HL-60 (cell line): ENCODE measurements at regions not wholly inside any gene's neighbourhood (a gene's known extent, or its start where the extent isn't known, plus 50 kb on each side); places are given as distances from the start of the nearest gene placed in this dataset.

Source experiments
- GABPA ChIP-seq: IDR thresholded peaks from 2 replicates; pipeline ENCODE4 v1.6.1; 2012; ENCODE audit warnings: low read depth
- POLR2AphosphoS5 ChIP-seq: IDR thresholded peaks from 2 replicates; pipeline ENCODE4 v1.6.1; 2012; ENCODE audit warnings: low read depth
- TF ChIP-seq, protein P1 (sequence below): IDR thresholded peaks from one replicate; pipeline ENCODE4 v1.5.1; 2011; ENCODE audit warnings: low read length, control low read depth, inconsistent platforms; ENCODE audit not compliant: insufficient read depth

DNA sequence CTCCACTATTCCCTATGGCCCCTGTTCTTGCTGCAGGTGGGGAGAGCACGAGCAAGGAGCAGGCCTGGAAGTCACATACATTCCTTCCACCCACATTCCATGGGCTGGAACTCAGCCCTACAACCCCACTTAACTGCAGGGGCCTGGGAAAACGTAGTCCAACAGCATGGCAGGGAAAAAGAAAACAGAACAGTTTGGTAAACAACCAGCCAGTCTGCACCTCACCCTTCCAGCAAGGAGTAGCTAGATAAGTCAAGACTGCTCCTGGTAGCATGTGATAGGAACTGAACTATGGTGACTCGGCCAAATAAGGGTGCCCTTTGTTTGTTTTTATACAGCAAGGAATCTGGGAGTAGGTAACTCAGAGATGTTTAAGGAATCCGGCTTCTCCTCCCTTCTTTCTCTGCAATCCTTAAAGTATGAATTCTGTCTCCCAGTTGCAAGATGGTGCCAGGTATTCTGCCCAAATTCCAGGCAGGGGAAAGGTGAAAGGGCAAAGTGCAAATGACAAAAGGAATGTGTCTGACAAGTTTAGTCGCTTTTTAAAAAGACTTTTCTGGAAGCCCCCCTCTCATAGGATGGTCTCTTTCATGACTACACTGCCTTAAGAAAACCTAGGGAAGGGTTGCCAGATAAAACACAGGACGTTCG is 311.7 kb upstream of the NEBL start:
- TF ChIP-seq, protein P1, sequence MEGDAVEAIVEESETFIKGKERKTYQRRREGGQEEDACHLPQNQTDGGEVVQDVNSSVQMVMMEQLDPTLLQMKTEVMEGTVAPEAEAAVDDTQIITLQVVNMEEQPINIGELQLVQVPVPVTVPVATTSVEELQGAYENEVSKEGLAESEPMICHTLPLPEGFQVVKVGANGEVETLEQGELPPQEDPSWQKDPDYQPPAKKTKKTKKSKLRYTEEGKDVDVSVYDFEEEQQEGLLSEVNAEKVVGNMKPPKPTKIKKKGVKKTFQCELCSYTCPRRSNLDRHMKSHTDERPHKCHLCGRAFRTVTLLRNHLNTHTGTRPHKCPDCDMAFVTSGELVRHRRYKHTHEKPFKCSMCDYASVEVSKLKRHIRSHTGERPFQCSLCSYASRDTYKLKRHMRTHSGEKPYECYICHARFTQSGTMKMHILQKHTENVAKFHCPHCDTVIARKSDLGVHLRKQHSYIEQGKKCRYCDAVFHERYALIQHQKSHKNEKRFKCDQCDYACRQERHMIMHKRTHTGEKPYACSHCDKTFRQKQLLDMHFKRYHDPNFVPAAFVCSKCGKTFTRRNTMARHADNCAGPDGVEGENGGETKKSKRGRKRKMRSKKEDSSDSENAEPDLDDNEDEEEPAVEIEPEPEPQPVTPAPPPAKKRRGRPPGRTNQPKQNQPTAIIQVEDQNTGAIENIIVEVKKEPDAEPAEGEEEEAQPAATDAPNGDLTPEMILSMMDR, result no peak
- TF ChIP-seq POLR2AphosphoS5 (no peak), GABPA (no peak)
